ENCODE measurements at regions not wholly inside any gene's neighbourhood (a gene's known extent, or its start where the extent isn't known, plus 50 kb on each side); places are given as distances from the start of the nearest gene placed in this dataset.

GRCh38 chr11:38751421-38751820 lies 2153.4 kb upstream of the RAG2 start:
- TF ChIP-seq POLR2AphosphoS5 (IDR thresholded peaks at IDR 0.05; ENCODE audit: low read depth, low read length) (no peak), SMARCE1 (IDR thresholded peaks at IDR 0.05; ENCODE audit: borderline replicate concordance) (no peak), ZNF512B (CRISPR knock-in tag; IDR thresholded peaks at IDR 0.05; ENCODE audit: borderline replicate concordance) (no peak)

Data from HepG2 (cell line).